NCI-H1105 treated with DMSO at 0.1 percent for 48 hours (cell line): ENCODE measurements at regions not wholly inside any gene's neighbourhood (a gene's known extent, or its start where the extent isn't known, plus 50 kb on each side); places are given as distances from the start of the nearest gene placed in this dataset.
"Not testable (repeated sequence)": the region's sequence is repeated elsewhere in the genome, so short reads cannot be mapped to it uniquely, and the experiment has no call there.

Experiments used
- DNase-seq: peaks from one replicate; lab custom pipeline; 2025; lab: John Stamatoyannopoulos, UW

DNA sequence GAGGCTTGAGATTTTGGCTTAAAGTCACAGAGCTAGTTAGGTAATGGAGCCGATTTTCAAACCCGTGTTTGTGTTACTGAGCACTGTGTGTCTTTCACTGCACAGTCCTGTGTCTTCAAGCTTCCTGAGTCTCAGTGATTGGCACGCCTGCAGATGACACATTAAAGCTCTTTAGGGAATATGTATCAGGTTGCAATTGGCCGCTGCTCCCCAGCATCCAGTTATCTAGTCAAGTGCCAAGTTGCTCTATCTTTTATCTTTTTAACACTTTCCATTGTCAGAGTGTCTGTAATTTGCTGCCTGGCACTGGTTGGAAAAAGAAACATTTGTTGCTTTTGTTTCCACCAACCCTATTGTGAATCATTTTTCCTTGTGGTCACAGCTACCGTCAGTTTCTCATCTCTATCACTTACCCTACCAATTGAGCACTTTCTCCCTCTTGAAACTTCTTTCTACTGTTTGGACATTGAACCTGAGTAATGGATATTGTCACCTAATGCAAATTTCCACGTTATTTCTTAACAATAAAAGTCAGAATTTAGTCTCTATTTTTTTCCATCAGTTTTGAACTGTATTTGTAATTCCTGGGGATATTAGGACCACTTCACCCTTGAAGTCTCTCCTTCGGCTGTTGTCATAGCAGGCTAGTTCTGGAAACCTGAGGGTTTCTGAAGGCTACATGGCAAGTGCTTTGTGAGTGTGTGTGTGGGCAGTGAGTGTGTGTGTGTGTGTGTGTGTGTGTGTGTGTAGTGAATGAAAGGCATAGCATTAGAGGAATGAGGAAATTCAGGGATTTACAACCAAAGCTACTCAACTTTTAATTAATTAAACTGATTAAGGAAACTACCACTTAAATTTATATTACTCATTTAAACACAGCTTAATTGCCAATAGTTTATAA lies 274.3 kb downstream of the ISL1 start:
- peak; percentile 17 for DNase-seq

GRCh38 chr5:51661646-51662265 lies 278.5 kb downstream of the ISL1 start:
- DNase-seq = no peak

GRCh38 chr5:51664491-51665250 lies 281.4 kb downstream of the ISL1 start:
- DNase-seq = no peak

DNA sequence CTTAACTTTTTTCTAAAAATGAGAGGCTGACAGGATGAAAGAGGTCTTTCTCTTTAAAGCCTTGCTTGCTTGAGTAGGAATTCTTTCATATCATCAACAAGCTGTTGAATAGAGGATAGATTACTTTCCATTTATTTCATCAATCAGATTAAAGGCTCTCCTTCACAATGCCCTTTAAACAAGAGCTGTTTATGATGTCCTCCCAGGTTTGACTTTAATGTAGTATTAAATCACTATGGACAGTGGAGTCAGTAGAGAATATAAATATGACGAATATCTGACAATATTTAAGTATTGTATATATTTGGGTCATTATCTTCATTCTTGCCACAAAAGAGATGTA lies 282.0 kb downstream of the ISL1 start:
- DNase-seq = no peak

DNA sequence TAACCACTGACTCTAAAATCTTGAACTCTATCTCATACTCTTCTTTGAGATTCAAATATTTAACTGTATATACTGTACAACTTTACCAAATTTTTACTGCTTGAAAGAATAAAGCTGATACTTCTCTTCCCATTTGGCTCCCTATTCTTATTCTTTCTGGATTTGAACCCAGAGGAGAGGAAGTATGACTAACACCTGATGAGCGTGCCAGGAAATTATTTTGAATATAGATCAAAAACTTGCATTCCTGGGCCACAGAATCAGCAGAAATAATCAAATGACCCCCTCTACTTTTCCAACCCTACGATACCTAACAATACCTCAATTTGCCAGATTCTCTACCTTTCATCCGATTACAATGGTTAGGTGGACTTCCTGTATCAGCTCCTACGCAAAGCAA lies 285.8 kb downstream of the ISL1 start:
- no peak for DNase-seq

DNA sequence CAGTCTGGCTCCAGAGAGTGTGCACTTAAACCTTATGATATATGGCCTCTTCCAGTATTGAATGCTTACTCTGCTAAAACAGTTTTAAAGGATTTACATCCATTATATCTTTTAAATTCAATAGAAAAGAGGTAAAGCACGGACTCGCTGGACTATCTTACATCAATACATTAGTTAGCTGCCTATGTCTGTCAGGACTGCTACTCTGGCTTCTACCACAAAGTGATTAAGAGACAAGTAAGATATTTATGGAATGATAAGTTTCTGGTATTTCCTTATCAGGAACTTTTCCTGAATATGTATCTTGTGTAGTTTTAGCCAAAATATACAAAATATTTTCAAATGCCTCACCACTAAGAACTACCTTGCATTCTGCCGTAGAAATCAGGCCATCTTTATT lies 295.1 kb downstream of the ISL1 start:
- no peak for DNase-seq

DNA sequence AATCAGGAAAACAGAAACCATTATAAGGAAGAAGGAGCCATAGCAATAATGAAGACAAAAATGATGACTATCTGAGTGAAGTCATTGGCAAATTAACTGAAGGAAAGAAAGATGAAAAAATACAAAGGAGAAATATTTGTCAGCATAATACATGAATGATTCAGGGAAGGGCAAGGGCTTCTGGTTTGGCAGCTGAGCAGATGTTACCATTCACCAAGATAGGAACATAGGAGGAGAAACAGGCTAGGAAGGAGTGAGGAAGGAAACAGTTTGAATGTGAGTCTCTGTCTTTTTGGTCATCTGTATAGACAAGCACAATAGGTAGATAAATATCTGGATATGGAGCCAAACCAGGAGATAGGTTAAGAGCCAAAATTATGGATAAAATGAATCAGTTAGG lies 296.0 kb downstream of the ISL1 start:
- no peak for DNase-seq

DNA sequence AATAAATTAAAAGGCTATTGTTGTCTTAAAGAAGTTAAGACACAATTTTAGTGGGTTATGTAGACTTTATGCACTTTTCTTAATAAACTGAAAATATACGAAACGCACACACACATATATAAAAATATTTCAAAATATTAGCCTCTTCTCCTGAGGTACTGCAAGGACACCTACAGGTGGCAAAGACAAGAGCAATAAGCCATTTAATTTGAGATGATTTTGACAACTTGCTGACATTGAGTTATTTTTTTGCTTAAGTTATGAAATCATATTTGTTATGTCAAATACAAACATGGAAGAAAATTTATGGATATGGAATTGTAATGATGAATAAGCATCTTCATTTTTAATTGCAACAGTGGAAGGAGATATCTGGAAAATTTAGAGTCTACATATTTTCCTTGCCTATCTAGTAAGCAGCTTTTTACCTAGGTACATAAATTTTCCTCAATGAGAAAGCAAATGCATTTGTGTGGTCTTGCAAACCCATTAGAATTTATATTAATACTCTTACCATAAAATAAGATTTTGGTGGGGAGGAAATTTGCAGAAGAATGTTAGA lies 301.6 kb downstream of the ISL1 start:
- peak; percentile 7 for DNase-seq

GRCh38 chr5:51685419-51685818 lies 302.2 kb downstream of the ISL1 start:
- DNase-seq = no peak

DNA sequence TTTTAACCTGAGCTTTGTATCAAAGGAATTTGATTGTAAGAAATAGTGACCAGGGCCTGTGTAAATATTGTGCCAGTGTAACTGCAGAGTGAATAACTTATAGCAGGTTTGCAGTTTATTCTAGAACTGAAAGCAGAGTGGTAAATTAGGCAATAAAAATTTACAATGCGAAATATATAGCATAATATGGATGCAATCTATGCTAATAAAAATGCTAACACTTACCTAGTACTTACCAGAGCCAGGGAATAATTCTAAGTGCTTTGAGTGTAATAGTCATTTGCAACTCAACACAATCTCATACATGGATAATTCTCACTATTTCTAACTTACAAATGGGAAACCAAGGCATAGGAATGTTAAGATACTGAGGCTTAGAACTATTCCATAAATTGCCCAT lies 303.4 kb downstream of the ISL1 start:
- no peak for DNase-seq

DNA sequence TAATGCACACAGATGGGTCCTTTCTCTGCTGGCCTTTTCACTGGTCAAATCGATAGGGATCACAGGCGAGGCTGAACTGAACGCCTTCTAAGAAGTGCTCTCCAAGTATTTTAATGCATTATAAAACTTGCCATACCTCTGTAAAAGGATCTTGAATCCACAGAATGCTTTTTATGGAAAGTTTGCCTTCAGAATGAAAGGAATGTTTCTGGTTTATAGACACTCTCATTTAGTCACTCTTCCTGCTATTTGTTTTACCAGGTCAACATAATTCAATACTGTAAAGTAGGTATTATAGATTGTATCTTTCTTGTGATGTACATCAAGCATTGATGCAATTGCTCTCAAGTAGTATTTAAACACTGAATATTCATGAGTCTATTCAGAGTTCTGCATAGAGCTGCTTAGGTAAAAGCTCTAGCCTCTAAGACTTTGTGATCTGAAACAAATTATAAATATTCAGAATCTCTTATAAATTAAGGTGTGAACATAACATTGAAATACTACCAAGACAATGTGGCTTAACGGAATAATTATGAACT lies 308.4 kb downstream of the ISL1 start:
- no peak for DNase-seq

GRCh38 chr5:51694826-51695225 lies 311.6 kb downstream of the ISL1 start:
- DNase-seq = no peak

- DNase-seq = no peak
Observed at GRCh38 chr5:51696122-51696521, 312.9 kb downstream of the ISL1 start.

DNA sequence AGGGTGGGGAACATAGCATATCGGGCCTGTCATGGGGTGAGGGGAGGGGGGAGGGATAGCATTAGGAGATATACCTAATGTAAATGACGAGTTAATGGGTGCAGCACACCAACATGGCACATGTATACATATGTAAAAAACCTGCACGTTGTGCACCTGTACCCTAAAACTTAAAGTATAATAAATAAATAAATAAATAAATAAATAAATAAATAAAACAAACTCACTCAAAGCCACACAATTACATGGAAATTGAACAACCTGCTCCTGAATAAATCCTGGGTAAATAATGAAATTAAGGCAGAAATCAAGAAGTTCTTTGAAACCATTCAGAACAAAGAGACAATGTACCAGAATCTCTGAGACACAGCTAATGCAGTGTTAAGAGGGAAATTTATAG lies 318.8 kb downstream of the ISL1 start:
- not testable (repeated sequence) for DNase-seq

DNA sequence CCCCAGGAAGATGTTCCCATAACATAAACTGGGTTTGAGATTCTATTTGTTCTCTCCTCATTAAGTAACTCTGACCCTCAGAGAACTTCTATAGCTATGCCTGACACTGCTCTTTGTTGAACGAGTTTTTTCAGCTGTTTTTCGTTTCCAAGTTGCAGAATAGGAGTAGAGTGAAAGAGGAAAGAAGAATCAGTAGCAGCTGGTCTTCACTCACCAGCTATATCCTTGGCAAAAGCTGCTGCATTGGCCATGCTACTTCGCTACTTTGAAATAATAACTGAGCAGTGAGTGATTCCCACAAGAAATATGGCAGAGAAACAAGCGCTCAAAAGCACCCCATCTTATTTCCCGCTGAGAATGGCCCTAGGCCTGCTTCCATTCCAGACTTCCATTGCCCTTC lies 329.0 kb downstream of the ISL1 start:
- DNase-seq = no peak

- DNase-seq = not testable (repeated sequence)
Observed at GRCh38 chr5:51715445-51715844, 332.2 kb downstream of the ISL1 start.

- DNase-seq = no peak
Observed at GRCh38 chr5:51731421-51732029, 348.3 kb downstream of the ISL1 start.

DNA sequence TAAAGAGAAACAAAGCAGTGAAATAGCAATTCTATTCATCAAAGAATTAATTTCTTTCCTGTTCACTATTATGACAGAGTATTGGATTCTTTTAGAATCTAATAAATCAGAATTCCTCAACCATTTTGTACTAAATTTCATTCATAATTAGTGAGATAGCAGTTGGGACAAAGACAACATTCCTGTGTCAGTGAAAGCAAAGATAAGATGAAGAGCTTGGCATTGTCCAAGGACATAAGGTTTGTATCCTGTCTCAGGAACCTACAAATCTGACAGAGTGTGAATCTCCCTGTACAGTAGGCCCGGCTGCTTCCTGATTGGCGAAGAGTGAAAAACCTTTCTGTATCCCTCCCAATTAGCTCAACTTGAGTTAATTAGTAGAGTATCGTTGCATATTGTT lies 349.1 kb downstream of the ISL1 start:
- no peak for DNase-seq

DNA sequence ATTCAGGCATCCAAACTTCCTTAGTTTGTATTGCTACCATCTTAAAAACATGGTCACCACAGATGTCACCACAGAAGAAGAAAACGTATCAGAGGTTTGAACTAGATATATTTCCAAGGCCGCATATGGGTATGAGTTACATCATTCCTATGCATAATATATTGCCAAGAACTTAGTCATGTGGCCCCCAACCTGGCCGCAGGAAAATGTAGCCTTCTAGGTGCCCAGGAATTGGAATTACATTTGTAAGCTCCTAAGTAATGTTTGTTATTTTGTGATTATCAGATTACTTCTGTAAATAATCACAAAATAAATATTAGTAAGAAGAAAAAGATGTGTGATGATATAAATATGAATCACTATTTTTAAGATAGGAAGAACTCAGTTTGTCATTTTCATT lies 351.4 kb downstream of the ISL1 start:
- DNase-seq = no peak

GRCh38 chr5:51746023-51746422 lies 362.8 kb downstream of the ISL1 start:
- DNase-seq = peak; percentile 17

- no peak for DNase-seq
Observed at GRCh38 chr5:51748647-51749046, 365.4 kb downstream of the ISL1 start.
